ENCODE measurements at regions not wholly inside any gene's neighbourhood (a gene's known extent, or its start where the extent isn't known, plus 50 kb on each side); places are given as distances from the start of the nearest gene placed in this dataset.

GRCh38 chr2:198408171-198408570 lies 603.8 kb downstream of the PLCL1 start:
- Histone ChIP-seq H3K27me3 (no peaks in the 10 kb centered on the region), H3K9me3 (no peaks in the 10 kb centered on the region), H3K36me3 (no peaks in the 10 kb centered on the region), H3K4me3 (no peak overlapping the region), H3K4me1 (no peaks in the 10 kb centered on the region), H3K27ac (no peak overlapping the region)
- TF ChIP-seq POLR2A (IDR thresholded peaks at IDR 0.05): no peak
- no peak for TF ChIP-seq CTCF (IDR thresholded peaks at IDR 0.05 in 4 of 5, conservative IDR thresholded peaks at IDR 0.05 in 1 of 5)
- in situ Hi-C loops (cut with MboI; ENCODE audit: low sequenced_read_pairs in 4 of 4): no loop called here
- no peak for ATAC-seq
- intact Hi-C loops (cut with DNase I; ENCODE audit: low total_unique reads): no loop called here
- DNase-seq: no peak

GRCh38 chr2:198405311-198405710 lies 600.9 kb downstream of the PLCL1 start:
- Histone ChIP-seq H3K36me3 (no peaks in the 10 kb centered on the region), H3K9me3 (no peaks in the 10 kb centered on the region), H3K4me3 (no peak overlapping the region), H3K4me1 (no peaks in the 10 kb centered on the region), H3K27me3 (no peaks in the 10 kb centered on the region), H3K27ac (no peak overlapping the region)
- intact Hi-C loops (cut with DNase I; ENCODE audit: low total_unique reads) (no loop called here), in situ Hi-C loops (cut with MboI; ENCODE audit: low sequenced_read_pairs in 4 of 4) (no loop called here)
- DNase-seq: no peak
- no peak for ATAC-seq
- TF ChIP-seq CTCF (IDR thresholded peaks at IDR 0.05 in 4 of 5, conservative IDR thresholded peaks at IDR 0.05 in 1 of 5): no peak
- TF ChIP-seq POLR2A (IDR thresholded peaks at IDR 0.05): no peak

GRCh38 chr2:198401644-198402043 lies 597.3 kb downstream of the PLCL1 start:
- Histone ChIP-seq H3K27me3 (no peaks in the 10 kb centered on the region), H3K9me3 (no peaks in the 10 kb centered on the region), H3K4me1 (no peaks in the 10 kb centered on the region), H3K36me3 (no peaks in the 10 kb centered on the region), H3K27ac (no peak overlapping the region), H3K4me3 (no peak overlapping the region)
- no peak for ATAC-seq
- TF ChIP-seq CTCF (IDR thresholded peaks at IDR 0.05 in 4 of 5, conservative IDR thresholded peaks at IDR 0.05 in 1 of 5): no peak
- no peak for TF ChIP-seq POLR2A (IDR thresholded peaks at IDR 0.05)
- in situ Hi-C loops (cut with MboI; ENCODE audit: low sequenced_read_pairs in 4 of 4) (no loop called here), intact Hi-C loops (cut with DNase I; ENCODE audit: low total_unique reads) (no loop called here)
- no peak for DNase-seq

GRCh38 chr2:198400999-198401398 lies 596.6 kb downstream of the PLCL1 start:
- Histone ChIP-seq H3K36me3 (no peaks in the 10 kb centered on the region), H3K9me3 (no peaks in the 10 kb centered on the region), H3K4me1 (no peaks in the 10 kb centered on the region), H3K4me3 (no peak overlapping the region), H3K27ac (no peak overlapping the region), H3K27me3 (no peaks in the 10 kb centered on the region)
- intact Hi-C loops (cut with DNase I; ENCODE audit: low total_unique reads): no loop called here
- DNase-seq (no peak), ATAC-seq (no peak)
- TF ChIP-seq CTCF (IDR thresholded peaks at IDR 0.05 in 4 of 5, conservative IDR thresholded peaks at IDR 0.05 in 1 of 5) (no peak), POLR2A (IDR thresholded peaks at IDR 0.05) (no peak)
- in situ Hi-C loops (cut with MboI; ENCODE audit: low sequenced_read_pairs in 4 of 4): no loop called here

- intact Hi-C loops (cut with DNase I; ENCODE audit: low total_unique reads) (no loop called here), in situ Hi-C loops (cut with MboI; ENCODE audit: low sequenced_read_pairs in 4 of 4) (no loop called here)
- no peak overlapping the region for H3K27ac ChIP-seq
- H3K27me3 ChIP-seq: no peaks in the 10 kb centered on the region
- no peak for TF ChIP-seq POLR2A (IDR thresholded peaks at IDR 0.05)
- H3K4me1 ChIP-seq: no peaks in the 10 kb centered on the region
- no peak for DNase-seq
- no peak overlapping the region for H3K4me3 ChIP-seq
- no peak for ATAC-seq
- no peaks in the 10 kb centered on the region for H3K36me3 ChIP-seq
- H3K9me3 ChIP-seq: no peaks in the 10 kb centered on the region
Observed at GRCh38 chr2:198394208-198394607, 589.8 kb downstream of the PLCL1 start.

All from gastrocnemius medialis (tissue), 4 donors.